IMR-90 (cell line): ENCODE measurements at regions not wholly inside any gene's neighbourhood (a gene's known extent, or its start where the extent isn't known, plus 50 kb on each side); places are given as distances from the start of the nearest gene placed in this dataset.

Source experiments
- BHLHE40 ChIP-seq: fragments of 150-350 bp; IDR thresholded peaks from 2 replicates; pipeline ENCODE4 v1.6.1; 2016; ENCODE audit warnings: mild to moderate bottlenecking, low read depth, low read length
- CEBPB ChIP-seq: IDR thresholded peaks from 2 replicates; pipeline ENCODE4 v1.6.1; 2012; ENCODE audit warnings: low read depth, low read length, improper control_type of control experiment
- FOS ChIP-seq: fragments of 150-350 bp; IDR thresholded peaks from 2 replicates; pipeline ENCODE4 v1.6.1; 2016; ENCODE audit warnings: low read depth, low read length
- MAZ ChIP-seq: IDR thresholded peaks from 2 replicates; pipeline ENCODE4 v1.6.1; 2012; ENCODE audit warnings: low read depth, mild to moderate bottlenecking, low read length, improper control_type of control experiment, moderate library complexity, borderline replicate concordance
- MXI1 ChIP-seq: IDR thresholded peaks from 2 replicates; pipeline ENCODE4 v1.6.1; 2012; ENCODE audit warnings: low read depth, mild to moderate bottlenecking, low read length, moderate library complexity, borderline replicate concordance
- POLR2A ChIP-seq: IDR thresholded peaks from 2 replicates; pipeline ENCODE4 v1.6.1; 2012; ENCODE audit warnings: mild to moderate bottlenecking, low read depth, low read length
- RAD21 ChIP-seq: IDR thresholded peaks from 2 replicates; pipeline ENCODE4 v1.6.1; 2012; ENCODE audit warnings: low read length, improper control_type of control experiment
- RCOR1 ChIP-seq: IDR thresholded peaks from 2 replicates; pipeline ENCODE4 v1.6.1; 2012; ENCODE audit warnings: mild to moderate bottlenecking, low read length, improper control_type of control experiment; ENCODE audit not compliant: insufficient replicate concordance
- RFX5 ChIP-seq: IDR thresholded peaks from 2 replicates; pipeline ENCODE4 v1.8.0; 2012; ENCODE audit warnings: low read depth, mild to moderate bottlenecking, low read length, moderate library complexity
- SMC3 ChIP-seq: fragments of 150-350 bp; IDR thresholded peaks from 2 replicates; pipeline ENCODE4 v1.6.1; 2016; ENCODE audit warnings: low read depth, mild to moderate bottlenecking, antibody characterized with exemption, low read length, moderate library complexity
- TF ChIP-seq, protein P1 (sequence below): fragments of 150-350 bp; IDR thresholded peaks from 2 replicates; pipeline ENCODE4 v1.6.1; 2017; ENCODE audit warnings: mild to moderate bottlenecking, antibody characterized with exemption, low read length, low read depth
- TF ChIP-seq, protein P2 (sequence below): conservative IDR thresholded peaks from 2 replicates; pipeline ENCODE4 v1.5.1; 2012; ENCODE audit warnings: mild to moderate bottlenecking, low read depth, low read length, improper control_type of control experiment

DNA sequence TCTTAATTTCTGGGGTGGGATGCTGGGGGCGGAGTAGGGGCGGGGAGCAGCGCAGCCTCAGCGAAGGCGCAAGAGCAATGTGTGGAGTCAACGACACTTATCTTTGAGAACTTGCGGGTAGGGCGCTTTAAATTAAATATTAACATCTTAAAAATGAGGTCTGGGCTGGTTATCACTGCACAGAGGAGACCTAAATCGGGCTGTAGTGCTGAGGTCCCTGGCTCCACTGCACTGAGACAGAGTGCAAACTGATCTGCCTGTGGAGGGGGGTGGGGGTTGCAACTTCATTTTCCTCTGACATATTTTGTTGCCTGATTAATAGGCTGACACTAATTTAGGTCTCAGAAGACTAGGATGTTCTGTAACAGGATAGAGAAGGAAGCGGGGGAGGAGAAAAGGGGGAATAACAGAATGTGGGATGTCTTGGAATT lies 253.0 kb upstream of the FANCL start:
- TF ChIP-seq, protein P1, sequence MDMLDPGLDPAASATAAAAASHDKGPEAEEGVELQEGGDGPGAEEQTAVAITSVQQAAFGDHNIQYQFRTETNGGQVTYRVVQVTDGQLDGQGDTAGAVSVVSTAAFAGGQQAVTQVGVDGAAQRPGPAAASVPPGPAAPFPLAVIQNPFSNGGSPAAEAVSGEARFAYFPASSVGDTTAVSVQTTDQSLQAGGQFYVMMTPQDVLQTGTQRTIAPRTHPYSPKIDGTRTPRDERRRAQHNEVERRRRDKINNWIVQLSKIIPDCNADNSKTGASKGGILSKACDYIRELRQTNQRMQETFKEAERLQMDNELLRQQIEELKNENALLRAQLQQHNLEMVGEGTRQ, result no peak
- no peak for TF ChIP-seq BHLHE40
- TF ChIP-seq, protein P2, sequence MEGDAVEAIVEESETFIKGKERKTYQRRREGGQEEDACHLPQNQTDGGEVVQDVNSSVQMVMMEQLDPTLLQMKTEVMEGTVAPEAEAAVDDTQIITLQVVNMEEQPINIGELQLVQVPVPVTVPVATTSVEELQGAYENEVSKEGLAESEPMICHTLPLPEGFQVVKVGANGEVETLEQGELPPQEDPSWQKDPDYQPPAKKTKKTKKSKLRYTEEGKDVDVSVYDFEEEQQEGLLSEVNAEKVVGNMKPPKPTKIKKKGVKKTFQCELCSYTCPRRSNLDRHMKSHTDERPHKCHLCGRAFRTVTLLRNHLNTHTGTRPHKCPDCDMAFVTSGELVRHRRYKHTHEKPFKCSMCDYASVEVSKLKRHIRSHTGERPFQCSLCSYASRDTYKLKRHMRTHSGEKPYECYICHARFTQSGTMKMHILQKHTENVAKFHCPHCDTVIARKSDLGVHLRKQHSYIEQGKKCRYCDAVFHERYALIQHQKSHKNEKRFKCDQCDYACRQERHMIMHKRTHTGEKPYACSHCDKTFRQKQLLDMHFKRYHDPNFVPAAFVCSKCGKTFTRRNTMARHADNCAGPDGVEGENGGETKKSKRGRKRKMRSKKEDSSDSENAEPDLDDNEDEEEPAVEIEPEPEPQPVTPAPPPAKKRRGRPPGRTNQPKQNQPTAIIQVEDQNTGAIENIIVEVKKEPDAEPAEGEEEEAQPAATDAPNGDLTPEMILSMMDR, result no peak
- TF ChIP-seq POLR2A, result no peak
- no peak for TF ChIP-seq RFX5
- TF ChIP-seq FOS, result no peak
- no peak for TF ChIP-seq SMC3
- no peak for TF ChIP-seq CEBPB
- TF ChIP-seq RCOR1, result no peak
- no peak for TF ChIP-seq MXI1
- no peak for TF ChIP-seq MAZ
- no peak for TF ChIP-seq RAD21
